ENCODE measurements at regions not wholly inside any gene's neighbourhood (a gene's known extent, or its start where the extent isn't known, plus 50 kb on each side); places are given as distances from the start of the nearest gene placed in this dataset.

GRCh38 chr16:82414476-82414875 lies 212.3 kb upstream of the CDH13 start:
- TF ChIP-seq CTCF (conservative IDR thresholded peaks at IDR 0.05) = no peak
- no peak overlapping the region for H3K27ac ChIP-seq

DNA sequence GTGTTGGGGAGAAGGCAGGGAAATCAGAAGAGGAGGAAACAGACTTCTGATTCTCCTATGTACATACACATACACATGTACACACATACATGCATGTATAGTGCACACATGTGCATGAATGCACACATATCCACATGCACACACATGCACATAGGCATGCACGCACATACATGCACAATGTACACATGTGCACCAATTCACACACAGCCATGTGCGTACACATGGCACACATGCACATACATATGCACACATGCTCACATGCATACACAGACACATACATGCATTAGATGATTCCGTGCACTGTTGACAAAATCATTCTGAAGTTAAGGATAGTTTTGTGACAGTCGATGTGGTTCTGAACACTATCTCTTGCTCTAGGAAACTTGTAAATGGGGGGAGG lies 214.0 kb upstream of the CDH13 start:
- no peak overlapping the region for H3K27ac ChIP-seq
- TF ChIP-seq CTCF (conservative IDR thresholded peaks at IDR 0.05) = no peak

DNA sequence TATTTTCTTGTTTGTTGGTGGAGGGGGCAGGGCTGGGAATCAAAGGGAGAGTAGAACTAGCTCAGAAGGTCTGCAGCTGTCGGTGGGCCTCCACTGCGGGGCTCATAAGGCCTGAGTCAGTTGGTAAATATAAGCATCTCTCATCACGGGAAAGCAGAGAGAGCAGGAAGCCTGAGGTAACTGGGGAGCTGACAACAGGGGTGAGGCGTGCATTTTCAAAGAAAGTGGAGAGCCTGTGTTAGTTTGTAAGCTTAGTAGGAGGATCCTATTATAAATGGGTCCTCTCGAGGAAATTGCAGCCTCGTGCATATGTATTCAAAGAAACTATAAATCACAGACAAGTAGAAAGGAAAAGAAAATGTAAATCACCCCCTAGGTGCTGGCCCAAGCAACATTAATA lies 221.0 kb upstream of the CDH13 start:
- H3K27ac ChIP-seq = no peak overlapping the region
- TF ChIP-seq CTCF (conservative IDR thresholded peaks at IDR 0.05) = no peak

DNA sequence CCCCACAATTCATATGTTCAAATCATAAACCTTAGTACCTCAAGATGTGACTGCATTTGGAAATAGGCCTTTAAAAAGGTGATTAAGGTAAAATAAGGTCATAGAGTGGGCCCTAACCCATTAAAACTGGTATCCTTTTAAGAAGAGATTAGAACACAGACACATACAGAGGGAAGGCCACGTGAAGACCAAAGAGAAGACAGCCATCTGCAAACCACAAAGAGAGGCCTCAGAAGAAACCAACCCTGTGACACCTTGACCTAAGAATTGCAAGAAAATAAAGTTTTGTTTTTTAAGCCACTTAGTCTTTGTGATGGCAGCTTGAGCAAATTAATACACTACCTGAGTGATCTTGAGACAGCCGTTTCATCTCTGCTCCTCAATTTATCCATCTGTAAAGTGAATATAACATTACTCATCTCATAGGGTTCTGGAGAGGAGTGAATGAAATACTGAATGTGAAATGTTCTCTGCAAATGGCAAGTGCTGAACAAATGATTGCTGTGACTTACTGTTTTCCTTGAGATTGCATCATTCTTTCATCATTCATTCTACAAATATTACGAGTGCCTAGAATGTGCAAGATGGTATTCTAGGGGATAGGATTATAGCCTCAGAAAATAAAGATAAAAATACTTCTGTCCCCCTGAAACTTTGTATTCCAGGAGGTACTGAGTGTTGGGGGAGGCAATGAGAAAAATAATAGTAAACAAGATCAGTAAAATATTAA lies 222.0 kb upstream of the CDH13 start:
- TF ChIP-seq CTCF (conservative IDR thresholded peaks at IDR 0.05) = no peak

GRCh38 chr16:82402665-82403218 lies 224.0 kb upstream of the CDH13 start:
- no peak for TF ChIP-seq CTCF (conservative IDR thresholded peaks at IDR 0.05)
- H3K27ac ChIP-seq = no peak overlapping the region

More for the DNA sequence above, 222.0 kb upstream of the CDH13 start:
- no peak overlapping the region for H3K27ac ChIP-seq

GRCh38 chr16:82400046-82400445 lies 226.7 kb upstream of the CDH13 start:
- H3K27ac ChIP-seq = no peak overlapping the region
- no peak for TF ChIP-seq CTCF (conservative IDR thresholded peaks at IDR 0.05)

- no peak for TF ChIP-seq CTCF (conservative IDR thresholded peaks at IDR 0.05)
- H3K27ac ChIP-seq = no peak overlapping the region
These were observed 226.5 kb upstream of the MPHOSPH6 start for GRCh38 chr16:82396509-82396908.
